Heart left ventricle (tissue), 16 donors: ENCODE measurements at regions not wholly inside any gene's neighbourhood (a gene's known extent, or its start where the extent isn't known, plus 50 kb on each side); places are given as distances from the start of the nearest gene placed in this dataset.
A peak's percentile ranks its signal among the peaks of the same experiment; 100 is the strongest.

Experiments
- ATAC-seq, 4 donors: fragments of 200-7000 bp; cut with Tn5 transposase; one replicate each; pipeline ENCODE4 v1.9.1; 2020 to 2022; ENCODE audit warnings: moderate library complexity in 4 of 4, mild to moderate bottlenecking in 3 of 4, moderate number of reproducible peaks in 1 of 4
- DNase-seq, 5 donors: peaks; one replicate each; pipeline ENCODE4 v3.0.0-alpha.2; 2020
- H3K27ac ChIP-seq, 12 donors: fragments of 200-600 bp; sonication (generic) in 4 of 12; one replicate each; pipeline versions ENCODE4 v1.5.0 to v1.8.0; 2016 to 2022; ENCODE audit warnings: mild to moderate bottlenecking in 2 of 12
- H3K27me3 ChIP-seq, 9 donors: fragments of 200-600 bp; sonication (generic) in 2 of 9; one replicate each; pipeline versions ENCODE4 v1.5.1 to v1.8.0; 2016 to 2022; ENCODE audit warnings: mild to moderate bottlenecking in 3 of 9
- H3K36me3 ChIP-seq, 9 donors: fragments of 200-600 bp; sonication (generic) in 2 of 9; one replicate each; pipeline versions ENCODE4 v1.5.0 to v1.8.0; 2018 to 2022; ENCODE audit warnings: mild to moderate bottlenecking in 2 of 9
- H3K4me1 ChIP-seq, 12 donors: fragments of 200-600 bp; sonication (generic) in 4 of 12; one replicate each; pipeline versions ENCODE4 v1.5.0 to v1.8.0; 2016 to 2022; ENCODE audit warnings: mild to moderate bottlenecking in 3 of 12
- H3K4me3 ChIP-seq, 12 donors: fragments of 200-600 bp; sonication (generic) in 4 of 12; one replicate each; pipeline versions ENCODE4 v1.5.0 to v1.8.0; 2017 to 2022; ENCODE audit warnings: mild to moderate bottlenecking in 9 of 12, moderate library complexity in 4 of 12
- H3K9me3 ChIP-seq, 12 donors: fragments of 200-600 bp; sonication (generic) in 4 of 12; one replicate each; pipeline versions ENCODE4 v1.5.0 to v1.8.0; 2016 to 2022; ENCODE audit warnings: mild to moderate bottlenecking in 1 of 12
- CTCF ChIP-seq, 12 donors: fragments of 200-600 bp; sonication (generic) in 4 of 12; IDR thresholded peaks; one replicate each; pipeline versions ENCODE4 v1.5.0 to v1.8.0; 2018 to 2022; ENCODE audit warnings: antibody characterized with exemption in 12 of 12, mild to moderate bottlenecking in 5 of 12
- POLR2A ChIP-seq, 2 donors: fragments of 450-650 bp; IDR thresholded peaks; one replicate each; pipeline ENCODE4 v1.6.1; 2017; ENCODE audit warnings: antibody characterized with exemption in 2 of 2, mild to moderate bottlenecking in 2 of 2, moderate library complexity in 2 of 2
- WGBS, 4 donors: extraction: QIAGEN DNeasy Blood & Tissue Kit in 2 of 4; methylation state at CpG; one replicate each; pipeline versions ENCODE4 v1.1.5 to v1.1.7; 2013 to 2018; 5-methylcytosine and 5-hydroxymethylcytosine counted together
- intact Hi-C, 10 donors: fragments of 100-400 bp; cut with DNase I; formaldehyde crosslinking; loops; one replicate each; pipeline versions ENCODE4 v1.11.1 to v1.14.2; 2022
- donor health status: ischemic (EF 13 %, LVEDD 7.1; RV severe dilation, severe dysfunction).
- donor health status: healthy with polysubstance abuse.
- donor health status: DM: no; HTN: yes; CAD: no.
- donor health status: DM: no; HTN: no; CAD: no.
- donor health status: ischemic (EF 25% LVEDD 6.9; RV normal size, moderate dysfunction).
- donor health status: ischemic (EF 25% LVEDD 5.7; RV mildly dilated, moderate dysfunction).
- donor health status: healthy.
- donor health status: DM: yes; HTN: yes; CAD: no.
- donor health status: ischemic (EF 35%, LVEDD 5.7; RV mildly dilated, moderate dysfunction).
- donor health status: nonischemic (EF 11% LVEDD 7.7; RV severe dilation, severe dysfunction).
- donor health status: DM: yes; HTN: yes; CAD: no.
- donor health status: PGD.
- donor health status: ischemic (EF 29% LVEDD 5.4; RV normal size, mild dysfunction).
- donor health status: nonischemic (EF 23%, LVEDD 6.1; RV moderate dilation, normal function).

GRCh38 chr4:13944095-13944511, 316.6 kb upstream of the BOD1L1 start:
- peak; percentile 60 to 80 (median 67) for DNase-seq
- Histone ChIP-seq H3K9me3 (no peaks in the 10 kb centered on the region), H3K27ac (no peak overlapping the region), H3K27me3 (no peaks in the 10 kb centered on the region), H3K4me1 (no peaks in the 10 kb centered on the region), H3K4me3 (peak overlapping the region in 2 of 12 donors; percentile 15 to 28), H3K36me3 (no peaks in the 10 kb centered on the region)
- intact Hi-C loops, result no loop called here
- 59 to 65% (median 62%) methylated on average over 10 of the region's 10 CpGs for WGBS, 4 donors
- peak; percentile 91 to 97 (median 95) for ATAC-seq
- no peak for TF ChIP-seq POLR2A (IDR thresholded peaks at IDR 0.05)
- no peak for TF ChIP-seq CTCF (IDR thresholded peaks at IDR 0.05)

GRCh38 chr4:13947921-13948320, 320.4 kb upstream of the BOD1L1 start:
- no peak for TF ChIP-seq CTCF (IDR thresholded peaks at IDR 0.05)
- Histone ChIP-seq H3K27ac (no peak overlapping the region), H3K36me3 (no peaks in the 10 kb centered on the region), H3K9me3 (no peaks in the 10 kb centered on the region), H3K4me3 (no peak overlapping the region), H3K27me3 (no peaks in the 10 kb centered on the region), H3K4me1 (no peaks in the 10 kb centered on the region)
- DNase-seq (no peak), ATAC-seq (no peak)
- intact Hi-C loops, result no loop called here
- 89 to 95% (median 91%) methylated on average over 1 of the region's 1 CpG for WGBS, 4 donors

GRCh38 chr4:13950491-13950890, 323.0 kb upstream of the BOD1L1 start:
- DNase-seq (no peak), ATAC-seq (no peak)
- 84 to 89% (median 87%) methylated on average over 4 of the region's 4 CpGs for WGBS, 4 donors
- Histone ChIP-seq H3K27me3 (no peaks in the 10 kb centered on the region), H3K27ac (no peak overlapping the region), H3K36me3 (no peaks in the 10 kb centered on the region), H3K4me1 (no peaks in the 10 kb centered on the region), H3K9me3 (no peaks in the 10 kb centered on the region), H3K4me3 (no peak overlapping the region)
- no peak for TF ChIP-seq CTCF (IDR thresholded peaks at IDR 0.05)
- TF ChIP-seq POLR2A (IDR thresholded peaks at IDR 0.05), result no peak
- intact Hi-C loops, result no loop called here

- WGBS, 4 donors, result 78 to 89% (median 85%) methylated on average over 6 of the region's 6 CpGs
- Histone ChIP-seq H3K4me1 (no peaks in the 10 kb centered on the region), H3K36me3 (no peaks in the 10 kb centered on the region), H3K9me3 (no peaks in the 10 kb centered on the region), H3K27ac (no peak overlapping the region), H3K27me3 (no peaks in the 10 kb centered on the region), H3K4me3 (no peak overlapping the region)
- intact Hi-C loops, result no loop called here
- TF ChIP-seq CTCF (IDR thresholded peaks at IDR 0.05) (no peak), POLR2A (IDR thresholded peaks at IDR 0.05) (no peak)
- DNase-seq, result no peak
- ATAC-seq, result no peak
Observed at GRCh38 chr4:13953083-13953482, 325.6 kb upstream of the BOD1L1 start.
